Fibroblast of pulmonary artery (primary cell): ENCODE measurements at regions not wholly inside any gene's neighbourhood (a gene's known extent, or its start where the extent isn't known, plus 50 kb on each side); places are given as distances from the start of the nearest gene placed in this dataset.

Source experiments
- DNase-seq: peaks from one replicate; pipeline ENCODE4 v3.0.0-alpha.2; 2010; ENCODE audit warnings: low read depth
- H3K4me3 ChIP-seq: replicated peaks from 2 replicates; pipeline ENCODE4 v1.5.1; 2011; ENCODE audit warnings: low read depth, mild to moderate bottlenecking, control low read depth, low read length, moderate library complexity
- TF ChIP-seq, protein P1 (sequence below): IDR thresholded peaks from 2 replicates; pipeline ENCODE4 v1.5.1; 2011; ENCODE audit warnings: mild to moderate bottlenecking, control low read depth, low read length, inconsistent platforms; ENCODE audit errors: missing control alignments

DNA sequence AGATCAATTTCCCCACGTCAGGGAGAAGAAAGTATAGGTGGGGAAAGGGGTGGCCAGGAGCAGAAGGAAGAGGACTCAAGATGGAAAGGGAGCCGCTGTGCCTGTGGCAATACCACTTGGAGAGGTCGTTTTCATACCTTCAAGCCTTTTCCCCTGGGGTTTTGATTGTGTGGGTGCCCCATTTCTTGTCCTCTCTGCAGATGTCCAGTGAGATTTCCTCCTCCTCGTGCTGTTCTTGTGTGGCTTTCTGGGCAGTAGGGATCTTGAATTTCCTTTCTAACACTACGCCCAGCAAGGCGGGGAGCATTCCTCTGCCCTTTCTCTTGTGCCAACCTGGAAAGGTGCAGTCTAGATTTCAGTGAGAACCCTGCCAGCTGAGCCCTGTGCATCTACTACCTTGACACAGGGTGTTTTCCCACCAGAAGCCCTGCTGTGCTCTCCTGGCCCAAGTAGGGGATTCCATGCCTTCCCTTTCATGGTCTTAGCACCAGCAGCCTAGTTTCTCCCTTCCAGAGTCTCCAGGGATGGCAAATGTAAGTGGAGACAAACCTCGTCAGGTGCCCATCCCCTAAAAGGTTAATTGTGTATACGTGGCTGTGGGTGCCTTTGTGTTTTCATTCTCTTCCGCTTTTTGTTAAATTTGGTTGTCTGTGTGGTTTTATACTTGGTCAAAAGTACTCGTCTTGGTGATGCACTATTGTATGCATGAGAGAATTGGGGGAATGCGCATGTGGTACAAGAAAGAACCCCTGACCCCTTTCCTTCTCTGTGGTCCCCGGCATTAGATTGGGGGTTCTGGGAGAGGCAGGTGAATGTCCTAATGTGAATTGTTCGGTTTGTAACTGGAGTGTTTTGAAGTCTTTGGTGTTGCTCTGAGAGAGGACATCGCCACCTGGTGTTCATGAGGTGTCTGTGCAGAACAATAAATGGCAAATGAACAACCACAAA, 71.4 kb upstream of the MPEG1 start:
- TF ChIP-seq, protein P1, sequence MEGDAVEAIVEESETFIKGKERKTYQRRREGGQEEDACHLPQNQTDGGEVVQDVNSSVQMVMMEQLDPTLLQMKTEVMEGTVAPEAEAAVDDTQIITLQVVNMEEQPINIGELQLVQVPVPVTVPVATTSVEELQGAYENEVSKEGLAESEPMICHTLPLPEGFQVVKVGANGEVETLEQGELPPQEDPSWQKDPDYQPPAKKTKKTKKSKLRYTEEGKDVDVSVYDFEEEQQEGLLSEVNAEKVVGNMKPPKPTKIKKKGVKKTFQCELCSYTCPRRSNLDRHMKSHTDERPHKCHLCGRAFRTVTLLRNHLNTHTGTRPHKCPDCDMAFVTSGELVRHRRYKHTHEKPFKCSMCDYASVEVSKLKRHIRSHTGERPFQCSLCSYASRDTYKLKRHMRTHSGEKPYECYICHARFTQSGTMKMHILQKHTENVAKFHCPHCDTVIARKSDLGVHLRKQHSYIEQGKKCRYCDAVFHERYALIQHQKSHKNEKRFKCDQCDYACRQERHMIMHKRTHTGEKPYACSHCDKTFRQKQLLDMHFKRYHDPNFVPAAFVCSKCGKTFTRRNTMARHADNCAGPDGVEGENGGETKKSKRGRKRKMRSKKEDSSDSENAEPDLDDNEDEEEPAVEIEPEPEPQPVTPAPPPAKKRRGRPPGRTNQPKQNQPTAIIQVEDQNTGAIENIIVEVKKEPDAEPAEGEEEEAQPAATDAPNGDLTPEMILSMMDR = peak; percentile 86
- DNase-seq = peak; percentile 69
- H3K4me3 ChIP-seq = no peak overlapping the region

DNA sequence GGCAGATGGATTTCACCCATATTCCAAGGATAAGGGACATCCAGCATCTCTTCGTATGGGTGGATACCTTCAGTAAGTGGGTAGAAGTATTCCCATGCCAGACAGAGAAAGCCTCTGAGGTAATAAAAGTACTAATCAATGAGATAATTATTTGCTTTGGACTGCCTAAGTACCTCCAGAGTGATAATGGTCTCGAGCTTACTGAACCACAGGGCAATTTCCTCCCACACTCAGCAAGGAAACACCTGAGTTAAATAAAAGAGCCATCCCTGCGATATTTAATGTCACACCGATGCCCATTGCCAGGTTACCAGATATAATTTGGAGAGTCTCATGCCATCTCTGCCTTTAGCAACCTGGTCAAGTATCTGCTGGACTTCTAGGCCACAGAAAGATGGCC, 70.6 kb upstream of the MPEG1 start:
- no peak for DNase-seq

DNA sequence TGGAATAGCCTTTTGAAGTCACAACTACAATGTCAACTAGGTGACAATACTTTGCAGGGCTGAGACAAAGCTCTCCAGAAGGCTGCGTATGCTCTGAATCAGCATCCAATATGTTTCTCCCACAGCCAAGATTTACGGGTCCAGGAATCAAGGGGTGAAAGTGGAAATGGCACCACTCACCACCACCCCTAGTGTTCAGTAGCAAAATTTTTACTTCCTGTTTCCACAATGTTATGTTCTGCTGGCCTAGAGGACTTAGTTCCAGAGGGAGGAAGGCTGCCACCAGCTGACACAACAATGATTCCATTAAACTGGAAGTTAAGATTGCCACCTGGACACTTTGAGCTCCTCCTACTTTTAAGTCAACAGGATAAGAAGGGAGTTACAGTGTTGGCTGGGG, 68.5 kb upstream of the MPEG1 start:
- TF ChIP-seq, protein P1 = no peak
- no peak overlapping the region for H3K4me3 ChIP-seq
- DNase-seq = no peak

More for the DNA sequence above, 70.6 kb upstream of the MPEG1 start:
- TF ChIP-seq, protein P1 = no peak
- no peak overlapping the region for H3K4me3 ChIP-seq

DNA sequence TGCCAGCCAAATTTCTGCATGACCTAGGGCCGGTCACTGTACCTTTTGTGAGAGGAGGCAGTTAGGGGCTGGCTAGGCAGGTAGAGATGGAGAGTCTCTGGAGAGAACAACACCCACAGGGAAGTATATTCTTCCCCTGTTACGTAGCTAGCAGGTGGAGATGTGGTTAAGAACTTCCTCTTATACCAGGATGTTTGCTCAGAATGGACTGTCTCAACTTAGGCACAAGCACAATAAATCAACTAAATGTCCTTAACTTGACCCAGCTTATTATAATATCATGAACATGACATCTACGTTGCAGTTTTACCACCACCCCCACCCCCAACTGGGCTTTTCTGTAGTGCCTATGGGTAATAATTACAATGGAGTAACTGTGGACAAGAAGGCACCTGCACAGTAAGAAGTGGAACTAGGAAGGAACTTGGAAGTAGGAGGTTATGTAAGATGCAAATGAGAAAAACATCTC, 60.7 kb upstream of the MPEG1 start:
- H3K4me3 ChIP-seq = no peak overlapping the region
- DNase-seq = no peak
- TF ChIP-seq, protein P1 = no peak

DNA sequence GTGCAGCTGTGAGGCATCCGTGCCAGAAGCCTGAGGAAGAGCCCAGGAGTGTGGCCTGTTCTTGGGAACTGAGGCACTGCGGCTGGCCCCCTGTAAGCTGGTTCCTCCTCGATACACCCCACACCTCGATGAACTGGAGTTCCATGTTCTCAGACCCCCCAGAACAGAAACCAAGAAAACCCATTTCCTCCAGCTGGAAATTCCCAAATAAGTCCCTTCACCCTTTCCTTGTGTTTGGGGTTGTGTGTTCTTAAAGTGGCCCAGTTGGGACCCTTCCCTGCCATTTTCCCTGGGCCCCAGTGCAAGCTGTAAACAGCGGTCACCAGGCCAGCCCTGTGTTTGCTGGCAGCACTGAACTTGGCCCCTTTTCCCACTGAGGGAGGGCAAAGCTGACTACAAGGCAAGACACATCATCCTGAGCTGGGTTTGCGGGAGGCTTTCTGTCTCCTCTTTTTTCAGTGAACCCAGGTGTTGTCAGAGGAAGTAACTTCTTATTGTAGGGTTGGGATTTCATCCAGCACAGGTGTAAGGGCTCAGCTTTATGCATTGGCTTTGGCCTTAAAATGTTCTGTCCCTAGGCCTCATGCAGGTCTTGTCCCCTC, 60.1 kb upstream of the MPEG1 start:
- no peak overlapping the region for H3K4me3 ChIP-seq
- TF ChIP-seq, protein P1 = no peak
- no peak for DNase-seq

DNA sequence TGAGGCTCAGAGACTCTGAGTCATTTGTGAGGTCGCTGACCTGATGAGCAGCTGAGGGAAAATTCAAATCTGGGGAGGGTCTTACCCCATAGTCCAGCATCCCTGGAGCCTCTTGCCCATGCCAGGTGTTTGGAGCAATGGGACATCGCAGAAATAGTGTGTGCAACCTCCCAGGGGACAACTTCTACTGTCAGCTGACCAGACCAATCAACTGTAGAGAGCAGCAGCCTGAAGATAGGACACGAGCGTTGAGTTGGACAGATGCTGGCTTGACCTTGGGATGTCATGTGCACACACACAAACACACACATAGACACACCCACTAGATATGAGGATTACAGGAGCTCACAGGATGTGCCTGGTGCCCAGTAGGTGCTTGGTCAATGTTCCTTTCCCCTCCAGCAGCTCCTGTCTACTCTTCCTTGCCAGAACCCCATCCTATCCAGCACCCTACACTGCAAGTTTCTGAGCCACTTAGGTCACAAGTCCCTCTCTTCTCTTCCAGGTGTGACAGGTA, 59.1 kb upstream of the MPEG1 start:
- no peak overlapping the region for H3K4me3 ChIP-seq
- TF ChIP-seq, protein P1 = no peak
- no peak for DNase-seq
